ENCODE measurements at regions not wholly inside any gene's neighbourhood (a gene's known extent, or its start where the extent isn't known, plus 50 kb on each side); places are given as distances from the start of the nearest gene placed in this dataset.

DNA sequence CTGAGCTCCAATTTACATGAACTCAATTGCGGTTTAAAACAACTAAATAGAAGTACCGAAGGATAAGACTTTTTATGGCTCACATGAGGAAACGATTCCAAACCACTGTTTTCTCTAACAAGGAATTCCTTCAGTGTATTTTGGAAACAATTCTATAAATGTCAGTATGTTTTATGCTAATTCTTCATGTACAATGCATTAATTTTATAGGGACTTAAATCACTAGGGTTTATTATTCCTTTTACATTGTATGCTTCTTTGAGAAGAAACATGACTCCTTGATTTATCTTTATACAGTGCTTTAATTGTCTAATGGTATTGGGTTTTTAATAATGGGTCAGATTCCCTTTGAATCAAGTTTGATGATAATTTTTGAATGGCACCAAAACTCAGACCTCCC lies 566.8 kb downstream of the EPHA4 start:
- no peak for TF ChIP-seq EZH2 (IDR thresholded peaks at IDR 0.05; ENCODE audit: insufficient read depth, low read length)
- TF ChIP-seq, protein P1, sequence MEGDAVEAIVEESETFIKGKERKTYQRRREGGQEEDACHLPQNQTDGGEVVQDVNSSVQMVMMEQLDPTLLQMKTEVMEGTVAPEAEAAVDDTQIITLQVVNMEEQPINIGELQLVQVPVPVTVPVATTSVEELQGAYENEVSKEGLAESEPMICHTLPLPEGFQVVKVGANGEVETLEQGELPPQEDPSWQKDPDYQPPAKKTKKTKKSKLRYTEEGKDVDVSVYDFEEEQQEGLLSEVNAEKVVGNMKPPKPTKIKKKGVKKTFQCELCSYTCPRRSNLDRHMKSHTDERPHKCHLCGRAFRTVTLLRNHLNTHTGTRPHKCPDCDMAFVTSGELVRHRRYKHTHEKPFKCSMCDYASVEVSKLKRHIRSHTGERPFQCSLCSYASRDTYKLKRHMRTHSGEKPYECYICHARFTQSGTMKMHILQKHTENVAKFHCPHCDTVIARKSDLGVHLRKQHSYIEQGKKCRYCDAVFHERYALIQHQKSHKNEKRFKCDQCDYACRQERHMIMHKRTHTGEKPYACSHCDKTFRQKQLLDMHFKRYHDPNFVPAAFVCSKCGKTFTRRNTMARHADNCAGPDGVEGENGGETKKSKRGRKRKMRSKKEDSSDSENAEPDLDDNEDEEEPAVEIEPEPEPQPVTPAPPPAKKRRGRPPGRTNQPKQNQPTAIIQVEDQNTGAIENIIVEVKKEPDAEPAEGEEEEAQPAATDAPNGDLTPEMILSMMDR (IDR thresholded peaks at IDR 0.05; ENCODE audit: insufficient read depth, low read depth, low read length) = no peak
- Mint-ChIP-seq H3K4me1 (ENCODE audit: low read depth, unreplicated experiment) (no peaks in the 10 kb centered on the region), H3K4me3 (ENCODE audit: unreplicated experiment) (no peak overlapping the region), H3K9me3 (ENCODE audit: unreplicated experiment) (no peaks in the 10 kb centered on the region), H3K27me3 (ENCODE audit: low read depth, unreplicated experiment) (no peaks in the 10 kb centered on the region), H3K36me3 (ENCODE audit: low read depth, unreplicated experiment) (no peaks in the 10 kb centered on the region), H3K27ac (ENCODE audit: unreplicated experiment) (no peak overlapping the region)
- no peak overlapping the region for H2AFZ ChIP-seq (ENCODE audit: low read depth, low read length)
- H3K9me3 ChIP-seq (ENCODE audit: insufficient read depth, low read depth, low read length) = no peaks in the 10 kb centered on the region
- FAIRE-seq = no peak
- H3K4me3 ChIP-seq (ENCODE audit: insufficient read depth, low read depth, low read length) = no peak overlapping the region
- H3K4me2 ChIP-seq (ENCODE audit: low read length) = no peak overlapping the region
- H3K36me3 ChIP-seq (ENCODE audit: insufficient read depth, low read length) = no peaks in the 10 kb centered on the region
- H3K4me1 ChIP-seq (ENCODE audit: insufficient read depth, low read length) = no peaks in the 10 kb centered on the region
- H4K20me1 ChIP-seq (ENCODE audit: insufficient read depth, low read length) = no peaks in the 10 kb centered on the region
- H3K27ac ChIP-seq (ENCODE audit: low read depth, low read length) = no peak overlapping the region
- H3K9ac ChIP-seq (ENCODE audit: low read length) = no peak overlapping the region
- DNase-seq (ENCODE audit: low read depth) = no peak
- H3K79me2 ChIP-seq (ENCODE audit: insufficient read depth, low read length) = no peaks in the 10 kb centered on the region
- no peaks in the 10 kb centered on the region for H3K27me3 ChIP-seq (ENCODE audit: insufficient read depth, low read length)

- Histone ChIP-seq H3K9ac (ENCODE audit: low read length) (no peak overlapping the region), H3K36me3 (ENCODE audit: insufficient read depth, low read length) (no peaks in the 10 kb centered on the region), H3K4me3 (ENCODE audit: insufficient read depth, low read depth, low read length) (no peak overlapping the region), H3K9me3 (ENCODE audit: insufficient read depth, low read depth, low read length) (no peaks in the 10 kb centered on the region), H3K27me3 (ENCODE audit: insufficient read depth, low read length) (no peaks in the 10 kb centered on the region), H3K79me2 (ENCODE audit: insufficient read depth, low read length) (no peaks in the 10 kb centered on the region), H3K27ac (ENCODE audit: low read depth, low read length) (no peak overlapping the region), H3K4me1 (ENCODE audit: insufficient read depth, low read length) (no peaks in the 10 kb centered on the region), H4K20me1 (ENCODE audit: insufficient read depth, low read length) (no peaks in the 10 kb centered on the region), H2AFZ (ENCODE audit: low read depth, low read length) (no peak overlapping the region), H3K4me2 (ENCODE audit: low read length) (no peak overlapping the region)
- no peaks in the 10 kb centered on the region for H3K36me3 Mint-ChIP-seq (ENCODE audit: low read depth, unreplicated experiment)
- no peaks in the 10 kb centered on the region for H3K4me1 Mint-ChIP-seq (ENCODE audit: low read depth, unreplicated experiment)
- no peaks in the 10 kb centered on the region for H3K27me3 Mint-ChIP-seq (ENCODE audit: low read depth, unreplicated experiment)
- FAIRE-seq (no peak), DNase-seq (ENCODE audit: low read depth) (no peak)
- no peak for TF ChIP-seq EZH2 (IDR thresholded peaks at IDR 0.05; ENCODE audit: insufficient read depth, low read length)
- TF ChIP-seq, protein P1 (IDR thresholded peaks at IDR 0.05; ENCODE audit: insufficient read depth, low read depth, low read length) = no peak
- no peaks in the 10 kb centered on the region for H3K9me3 Mint-ChIP-seq (ENCODE audit: unreplicated experiment)
- H3K4me3 Mint-ChIP-seq (ENCODE audit: unreplicated experiment) = no peak overlapping the region
- H3K27ac Mint-ChIP-seq (ENCODE audit: unreplicated experiment) = no peak overlapping the region
Observed at GRCh38 chr2:221006084-221006483, 566.0 kb downstream of the EPHA4 start.

DNA sequence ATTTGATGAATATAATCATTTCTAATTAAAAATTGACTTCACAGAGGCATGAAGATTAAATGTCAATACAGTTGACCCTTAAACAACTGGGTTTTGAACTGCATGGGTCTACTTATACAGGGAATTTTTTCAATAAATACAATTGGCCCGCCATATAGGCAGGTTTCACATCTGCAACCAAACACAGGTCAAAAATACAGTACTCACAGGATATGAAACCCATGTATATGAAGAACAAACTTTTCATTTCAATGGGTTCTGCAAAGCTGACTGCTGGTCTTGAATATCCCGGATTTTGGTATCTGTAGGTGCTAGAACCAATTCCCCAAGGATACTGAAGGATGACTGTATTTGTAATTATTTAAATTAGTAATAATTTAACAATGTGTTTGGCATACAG lies 555.6 kb downstream of the EPHA4 start:
- H2AFZ ChIP-seq (ENCODE audit: low read depth, low read length) = no peak overlapping the region
- FAIRE-seq (no peak), DNase-seq (ENCODE audit: low read depth) (no peak)
- no peaks in the 10 kb centered on the region for H3K4me1 Mint-ChIP-seq (ENCODE audit: low read depth, unreplicated experiment)
- H3K36me3 ChIP-seq (ENCODE audit: insufficient read depth, low read length) = no peaks in the 10 kb centered on the region
- no peak overlapping the region for H3K27ac ChIP-seq (ENCODE audit: low read depth, low read length)
- H3K4me3 Mint-ChIP-seq (ENCODE audit: unreplicated experiment) = no peak overlapping the region
- H3K27ac Mint-ChIP-seq (ENCODE audit: unreplicated experiment) = no peak overlapping the region
- TF ChIP-seq, protein P1 (IDR thresholded peaks at IDR 0.05; ENCODE audit: insufficient read depth, low read depth, low read length) = no peak
- TF ChIP-seq EZH2 (IDR thresholded peaks at IDR 0.05; ENCODE audit: insufficient read depth, low read length) = no peak
- no peaks in the 10 kb centered on the region for H3K36me3 Mint-ChIP-seq (ENCODE audit: low read depth, unreplicated experiment)
- H3K79me2 ChIP-seq (ENCODE audit: insufficient read depth, low read length) = no peaks in the 10 kb centered on the region
- H3K9ac ChIP-seq (ENCODE audit: low read length) = no peak overlapping the region
- H3K4me3 ChIP-seq (ENCODE audit: insufficient read depth, low read depth, low read length) = no peak overlapping the region
- no peak overlapping the region for H3K4me2 ChIP-seq (ENCODE audit: low read length)
- no peaks in the 10 kb centered on the region for H4K20me1 ChIP-seq (ENCODE audit: insufficient read depth, low read length)
- no peaks in the 10 kb centered on the region for H3K27me3 ChIP-seq (ENCODE audit: insufficient read depth, low read length)
- H3K9me3 ChIP-seq (ENCODE audit: insufficient read depth, low read depth, low read length) = no peaks in the 10 kb centered on the region
- no peaks in the 10 kb centered on the region for H3K9me3 Mint-ChIP-seq (ENCODE audit: unreplicated experiment)
- no peaks in the 10 kb centered on the region for H3K27me3 Mint-ChIP-seq (ENCODE audit: low read depth, unreplicated experiment)
- no peaks in the 10 kb centered on the region for H3K4me1 ChIP-seq (ENCODE audit: insufficient read depth, low read length)
